GM19397 (cell line): ENCODE measurements at regions not wholly inside any gene's neighbourhood (a gene's known extent, or its start where the extent isn't known, plus 50 kb on each side); places are given as distances from the start of the nearest gene placed in this dataset.

Experiments
- ATAC-seq: cut with Tn5 transposase; IDR thresholded peaks from one replicate; pipeline ENCODE4 v1.9.1; 2021; ENCODE audit warnings: mild to moderate bottlenecking, moderate library complexity; ENCODE audit not compliant: unreplicated experiment

DNA sequence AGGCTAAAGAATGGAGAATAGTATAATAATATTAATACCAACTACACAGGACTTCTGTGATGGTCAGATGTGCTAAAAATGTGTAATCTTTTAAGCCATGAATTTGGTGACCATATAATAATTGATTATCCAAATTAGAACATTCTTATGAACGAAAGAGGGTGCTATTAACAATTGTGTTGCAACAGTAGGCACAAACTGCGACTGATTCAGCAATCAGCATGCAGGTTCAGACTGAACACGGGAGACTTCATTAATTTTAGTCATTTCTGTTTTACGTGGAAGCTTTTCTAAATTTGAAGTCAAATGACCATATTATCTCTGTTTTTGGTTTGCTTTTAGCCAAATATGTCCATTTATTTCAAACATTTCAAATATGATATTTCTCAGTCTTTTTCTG, 54.6 kb upstream of the CHST9 start:
- no peak for ATAC-seq

DNA sequence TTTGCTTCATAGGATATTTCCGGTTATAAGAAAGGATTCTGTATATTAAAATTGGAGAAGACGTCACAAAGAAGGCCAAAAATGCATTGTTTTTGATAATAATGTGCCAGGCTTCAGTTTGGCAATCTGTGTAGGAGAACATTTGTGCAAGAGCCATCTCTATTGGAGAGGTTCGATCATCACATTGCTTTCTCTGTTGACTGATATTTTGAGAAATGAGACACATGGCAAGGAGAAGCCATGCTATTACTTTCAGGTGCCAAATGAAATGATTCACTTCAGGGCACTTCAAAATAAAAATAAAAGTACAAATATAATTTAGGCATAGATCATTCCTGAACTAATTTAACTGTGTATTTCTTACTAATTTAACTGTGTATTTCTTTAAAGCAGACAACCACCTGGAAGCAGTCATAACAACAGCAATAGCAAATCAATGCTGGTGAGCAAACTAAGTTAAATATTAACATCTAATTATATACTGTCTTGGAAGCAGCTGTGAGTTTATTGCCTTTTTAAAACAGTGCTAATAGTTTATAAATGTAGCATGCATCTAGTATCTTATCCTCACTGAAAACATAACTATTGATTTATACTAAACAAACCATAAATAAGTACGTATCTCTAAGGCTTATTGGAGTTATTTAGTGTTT, 50.2 kb upstream of the CHST9 start:
- ATAC-seq: no peak
